GM12875 (cell line): ENCODE measurements at regions not wholly inside any gene's neighbourhood (a gene's known extent, or its start where the extent isn't known, plus 50 kb on each side); places are given as distances from the start of the nearest gene placed in this dataset.

Experiments used
- H3K4me3 ChIP-seq: one replicate; pipeline ENCODE4 v1.5.1; 2011; ENCODE audit warnings: low read depth, low read length, control low read depth
- CTCF ChIP-seq: IDR thresholded peaks from 2 replicates; pipeline ENCODE4 v1.5.1; 2011; ENCODE audit warnings: low read depth, mild to moderate bottlenecking, control low read depth, inconsistent platforms, low read length, moderate library complexity, borderline replicate concordance; ENCODE audit not compliant: insufficient read depth

DNA sequence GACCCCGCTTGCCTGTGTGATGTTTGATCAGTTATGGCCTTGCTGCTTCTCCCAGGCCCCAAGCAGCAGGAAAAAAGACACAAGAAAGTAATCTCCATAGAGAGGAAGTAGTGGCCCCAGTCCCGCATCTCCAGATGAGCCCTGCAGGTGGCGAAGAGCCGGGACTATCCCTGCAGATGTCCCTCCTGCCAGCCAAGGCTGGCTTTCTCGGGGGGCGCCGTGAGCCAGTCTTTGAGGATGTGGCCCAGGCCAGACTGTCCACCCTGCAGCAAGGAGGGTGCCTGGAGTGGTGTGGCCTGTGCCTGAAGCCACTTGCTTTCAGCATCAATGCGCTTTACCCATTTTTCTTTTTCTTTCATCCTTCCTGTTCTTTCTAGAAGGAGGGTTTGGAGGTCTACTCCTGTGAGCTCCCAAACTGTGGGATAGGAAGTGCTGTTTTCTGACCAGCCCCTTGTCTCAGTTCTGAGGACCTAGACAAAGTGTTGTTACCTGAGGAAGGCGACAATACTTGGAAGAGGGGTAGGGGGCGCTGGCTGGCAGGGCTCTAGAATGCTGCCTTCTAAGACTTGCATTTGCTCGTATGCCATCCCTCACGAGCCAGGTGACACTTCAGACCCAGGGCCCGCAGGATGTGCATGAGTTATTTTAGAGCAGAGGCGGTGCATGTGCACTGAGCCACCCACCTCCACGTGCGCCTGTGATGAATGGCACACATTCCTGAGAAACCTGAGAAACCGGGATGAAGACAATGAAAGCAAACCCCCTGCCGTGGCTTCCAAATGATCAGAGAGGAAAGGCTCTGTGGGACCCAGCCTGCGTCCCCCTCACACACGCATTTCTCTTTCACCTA is 255.8 kb downstream of the FBXO15 start:
- TF ChIP-seq CTCF, result 0 out of 2 replicates have a peak, but pooled peaks have one; percentile 12
- no peak overlapping the region for H3K4me3 ChIP-seq

GRCh38 chr18:73888565-73888964 is 259.1 kb downstream of the FBXO15 start:
- TF ChIP-seq CTCF, result no peak
- H3K4me3 ChIP-seq, result no peak overlapping the region

- no peak overlapping the region for H3K4me3 ChIP-seq
- TF ChIP-seq CTCF, result no peak
Measured at GRCh38 chr18:73887801-73888200, 259.8 kb downstream of the FBXO15 start.

- no peak for TF ChIP-seq CTCF
- H3K4me3 ChIP-seq, result no peak overlapping the region
Measured at GRCh38 chr18:73884868-73885267, 262.8 kb downstream of the FBXO15 start.

DNA sequence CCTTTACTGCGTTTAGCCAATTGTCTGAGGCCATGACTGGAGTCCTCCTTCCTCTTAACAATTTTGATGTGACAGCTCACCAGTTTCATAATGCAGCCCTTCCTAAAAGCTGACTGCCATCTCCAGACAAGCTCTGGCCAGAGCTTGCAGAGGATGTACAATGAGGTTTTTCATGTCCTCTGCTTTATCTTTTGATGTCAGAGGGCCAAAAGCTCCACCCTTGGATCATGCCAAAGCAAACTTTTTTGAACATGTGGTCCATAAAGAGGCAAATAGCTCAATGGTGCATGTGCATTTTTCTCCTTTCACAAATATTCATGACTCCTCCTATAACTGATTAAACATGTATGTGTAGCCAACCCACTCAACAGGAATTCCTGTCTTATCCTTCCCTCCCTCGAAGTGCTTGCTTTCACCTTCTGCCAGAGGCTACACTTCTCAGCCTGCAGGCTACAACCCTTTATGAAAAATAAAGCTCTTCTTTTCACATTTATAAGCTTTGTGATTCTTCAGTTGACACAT is 266.2 kb downstream of the FBXO15 start:
- H3K4me3 ChIP-seq, result no peak overlapping the region
- no peak for TF ChIP-seq CTCF

- no peak for TF ChIP-seq CTCF
- no peak overlapping the region for H3K4me3 ChIP-seq
Measured at GRCh38 chr18:73880387-73880786, 267.2 kb downstream of the FBXO15 start.

- no peak overlapping the region for H3K4me3 ChIP-seq
- no peak for TF ChIP-seq CTCF
Measured at GRCh38 chr18:73879766-73880165, 267.9 kb downstream of the FBXO15 start.
